Epithelial cell of esophagus (primary cell): ENCODE measurements at regions not wholly inside any gene's neighbourhood (a gene's known extent, or its start where the extent isn't known, plus 50 kb on each side); places are given as distances from the start of the nearest gene placed in this dataset.

Experiments used
- DNase-seq: peaks from one replicate; pipeline ENCODE4 v3.0.0; 2010; ENCODE audit warnings: low read depth
- H3K4me3 ChIP-seq: 2 replicates; pipeline ENCODE4 v1.5.1; 2011; ENCODE audit warnings: mild to moderate bottlenecking, low read length, control low read depth
- TF ChIP-seq, protein P1 (sequence below): IDR thresholded peaks from 2 replicates; pipeline ENCODE4 v1.5.1; 2011; ENCODE audit warnings: low read depth, mild to moderate bottlenecking, low read length, control low read depth, inconsistent platforms; ENCODE audit not compliant: insufficient read depth; ENCODE audit errors: missing control alignments

DNA sequence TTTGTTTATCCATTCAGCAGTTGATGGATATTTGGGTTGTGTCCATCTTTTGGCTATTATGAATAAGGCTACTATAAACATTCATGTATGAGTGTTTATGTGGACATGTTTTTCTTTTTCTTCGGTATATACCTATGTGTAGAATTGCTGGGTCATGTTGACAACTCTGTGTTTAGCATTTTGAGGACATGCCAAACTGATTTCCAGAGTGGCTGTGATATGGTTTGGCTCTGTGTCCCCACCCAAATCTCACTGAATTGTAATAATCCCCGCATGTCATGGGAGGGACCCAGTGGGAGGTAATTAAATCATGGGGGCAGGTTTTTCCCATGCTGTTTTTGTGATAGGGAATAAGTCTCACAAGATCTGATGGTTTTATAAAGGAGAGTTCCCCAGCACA, 439.7 kb downstream of the UTRN start:
- TF ChIP-seq, protein P1, sequence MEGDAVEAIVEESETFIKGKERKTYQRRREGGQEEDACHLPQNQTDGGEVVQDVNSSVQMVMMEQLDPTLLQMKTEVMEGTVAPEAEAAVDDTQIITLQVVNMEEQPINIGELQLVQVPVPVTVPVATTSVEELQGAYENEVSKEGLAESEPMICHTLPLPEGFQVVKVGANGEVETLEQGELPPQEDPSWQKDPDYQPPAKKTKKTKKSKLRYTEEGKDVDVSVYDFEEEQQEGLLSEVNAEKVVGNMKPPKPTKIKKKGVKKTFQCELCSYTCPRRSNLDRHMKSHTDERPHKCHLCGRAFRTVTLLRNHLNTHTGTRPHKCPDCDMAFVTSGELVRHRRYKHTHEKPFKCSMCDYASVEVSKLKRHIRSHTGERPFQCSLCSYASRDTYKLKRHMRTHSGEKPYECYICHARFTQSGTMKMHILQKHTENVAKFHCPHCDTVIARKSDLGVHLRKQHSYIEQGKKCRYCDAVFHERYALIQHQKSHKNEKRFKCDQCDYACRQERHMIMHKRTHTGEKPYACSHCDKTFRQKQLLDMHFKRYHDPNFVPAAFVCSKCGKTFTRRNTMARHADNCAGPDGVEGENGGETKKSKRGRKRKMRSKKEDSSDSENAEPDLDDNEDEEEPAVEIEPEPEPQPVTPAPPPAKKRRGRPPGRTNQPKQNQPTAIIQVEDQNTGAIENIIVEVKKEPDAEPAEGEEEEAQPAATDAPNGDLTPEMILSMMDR = no peak
- no peak overlapping the region for H3K4me3 ChIP-seq
- DNase-seq = no peak

DNA sequence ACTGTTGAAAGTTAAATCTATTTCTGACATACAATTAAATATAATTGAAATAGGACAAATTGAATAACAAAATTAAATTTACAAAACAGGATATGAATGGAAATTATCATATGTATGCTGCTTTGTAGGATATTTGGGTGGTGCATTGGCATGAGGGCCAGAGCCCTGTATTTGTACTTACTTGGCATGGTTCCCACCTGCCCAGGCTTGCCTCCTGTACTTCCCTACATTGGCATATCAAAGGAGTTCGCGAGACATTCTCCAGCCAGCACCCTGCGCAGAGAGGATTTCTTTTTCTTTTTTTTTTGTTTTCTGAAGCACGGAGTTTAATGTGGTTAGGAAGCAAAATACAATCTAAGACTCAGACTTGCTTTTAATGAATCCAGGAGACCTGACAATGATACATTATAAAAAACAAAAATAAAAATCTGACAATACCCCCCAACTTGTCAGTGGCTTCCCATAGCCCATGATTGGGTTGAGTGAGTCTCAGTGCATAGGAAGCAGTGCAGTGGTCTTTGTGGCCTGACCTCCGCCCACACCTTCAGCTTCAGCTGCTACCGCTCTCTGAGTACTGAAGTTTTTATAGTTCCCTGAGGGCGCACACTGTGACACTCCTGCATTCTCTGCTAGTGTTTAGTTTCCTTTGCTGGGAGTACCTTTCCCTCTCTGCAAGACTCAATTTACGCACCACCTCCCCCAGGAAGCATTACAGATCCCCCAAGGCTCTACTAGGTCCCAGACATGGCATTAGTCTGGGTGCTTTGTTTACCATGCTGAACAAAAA, 440.8 kb downstream of the UTRN start:
- no peak overlapping the region for H3K4me3 ChIP-seq
- TF ChIP-seq, protein P1 = no peak
- peak; percentile 51 for DNase-seq

DNA sequence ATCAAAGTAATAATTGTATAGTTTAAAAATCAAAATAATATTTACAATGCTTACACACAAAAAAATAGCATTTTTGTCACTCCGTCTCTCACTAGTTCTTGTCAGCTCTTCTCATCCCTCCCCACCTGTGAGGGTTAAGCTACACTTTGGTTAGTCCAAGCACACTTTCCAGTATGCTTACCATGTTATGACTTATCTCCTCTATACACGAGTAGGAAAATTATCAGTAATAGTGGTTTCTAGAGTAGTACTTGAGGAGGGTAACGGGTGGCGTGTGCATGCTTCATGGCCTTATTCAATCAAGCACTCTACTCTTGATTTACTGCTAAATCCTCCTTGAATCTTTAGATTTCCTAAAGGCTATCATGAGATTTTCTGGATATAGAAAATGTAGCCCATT, 443.7 kb downstream of the UTRN start:
- TF ChIP-seq, protein P1 = no peak
- H3K4me3 ChIP-seq = no peak overlapping the region
- DNase-seq = no peak

DNA sequence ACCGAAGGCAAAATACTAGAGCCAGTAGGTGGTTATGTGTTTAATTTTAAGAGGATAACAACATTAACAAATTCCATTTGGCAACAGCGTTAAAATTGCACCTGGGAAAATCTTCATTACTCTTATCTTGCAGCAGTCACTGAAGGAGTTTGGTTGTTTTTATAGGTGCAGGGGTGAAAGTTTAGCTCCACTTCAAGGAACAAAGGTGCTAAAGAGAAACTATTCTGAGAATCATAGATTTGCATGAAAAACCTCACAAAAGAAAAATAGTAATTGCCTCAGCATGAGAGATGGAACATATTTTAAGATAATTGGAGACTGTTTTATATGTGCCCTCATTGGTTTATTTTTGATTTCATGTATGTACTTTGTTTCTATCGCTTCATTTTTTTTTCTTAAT, 444.4 kb downstream of the UTRN start:
- no peak overlapping the region for H3K4me3 ChIP-seq
- DNase-seq = no peak
- TF ChIP-seq, protein P1 = no peak

DNA sequence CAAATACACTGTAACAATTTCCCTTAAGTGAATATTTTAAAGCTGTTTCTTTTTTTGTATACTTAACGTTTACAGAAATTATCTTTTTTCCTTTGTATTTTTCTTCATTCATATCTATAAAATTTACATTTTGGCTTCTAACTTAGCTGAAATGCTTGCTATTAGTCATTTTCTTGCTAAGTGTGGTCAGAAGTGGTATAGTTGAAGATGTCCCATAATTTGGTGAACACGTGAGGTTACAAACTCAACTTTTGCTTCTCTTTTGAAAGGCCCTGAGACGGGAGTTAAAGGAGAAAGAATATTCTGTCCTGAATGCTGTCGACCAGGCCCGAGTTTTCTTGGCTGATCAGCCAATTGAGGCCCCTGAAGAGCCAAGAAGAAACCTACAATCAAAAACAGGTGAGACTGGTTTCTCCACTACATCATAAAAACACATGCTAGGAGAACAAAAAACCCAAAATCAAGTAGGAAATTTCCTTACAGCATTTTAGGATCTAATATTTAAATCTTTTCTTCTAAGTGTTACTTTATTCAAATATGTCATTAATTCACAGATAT, 445.0 kb downstream of the UTRN start:
- TF ChIP-seq, protein P1 = no peak
- peak; percentile 42 for DNase-seq
- H3K4me3 ChIP-seq = no peak overlapping the region

DNA sequence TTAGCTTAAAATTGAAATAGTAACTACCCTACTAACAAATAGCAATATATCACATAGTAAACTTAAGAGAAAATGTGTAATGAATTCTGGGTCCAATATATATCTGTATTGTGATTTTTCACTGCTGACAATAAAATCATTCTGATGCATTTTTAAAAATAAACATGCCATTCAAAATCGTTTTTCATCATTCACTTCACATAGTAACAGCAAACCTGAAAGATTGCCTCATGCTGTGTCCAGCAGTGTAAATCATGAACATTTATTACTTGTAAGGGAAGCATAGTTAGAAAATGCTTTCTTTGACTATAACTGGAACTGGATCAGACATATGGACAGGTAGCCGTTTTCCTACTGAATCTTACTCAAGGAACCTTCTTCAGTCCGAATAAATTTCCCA, 446.1 kb downstream of the UTRN start:
- no peak for DNase-seq
- H3K4me3 ChIP-seq = no peak overlapping the region
- TF ChIP-seq, protein P1 = no peak

DNA sequence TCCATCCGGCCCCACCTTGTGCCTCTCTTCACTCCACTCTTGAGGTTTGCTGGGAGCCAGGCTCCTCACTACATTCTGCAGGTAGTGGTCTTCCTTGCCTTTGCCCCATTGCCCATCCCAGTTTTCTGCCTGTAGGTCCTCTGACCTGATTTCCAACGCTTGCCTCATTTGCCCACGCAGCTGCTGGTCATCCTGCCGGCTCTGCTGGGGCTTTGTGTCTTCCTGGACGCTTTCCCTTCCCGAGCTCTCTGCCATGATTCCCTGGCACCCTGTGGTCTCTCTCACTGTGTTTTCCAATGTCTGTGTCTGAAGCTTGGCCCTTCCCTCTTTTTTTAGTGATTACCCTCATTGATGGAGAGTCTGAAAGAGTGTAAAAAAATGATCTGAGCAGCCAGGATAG, 451.6 kb downstream of the UTRN start:
- TF ChIP-seq, protein P1 = no peak
- no peak for DNase-seq

More for the DNA sequence above, 451.6 kb downstream of the UTRN start:
- no peak overlapping the region for H3K4me3 ChIP-seq
